K562 (cell line): ENCODE measurements at regions not wholly inside any gene's neighbourhood (a gene's known extent, or its start where the extent isn't known, plus 50 kb on each side); places are given as distances from the start of the nearest gene placed in this dataset.

Source experiments
- ATAC-seq: fragments of 200-7000 bp; cut with Tn5 transposase; 3 replicates; pipeline ENCODE4 v1.9.1; 2020; ENCODE audit warnings: moderate library complexity
- BruUV-seq: library from RNA; stranded (reverse); fragments of 400-500 nt; replicated peaks from 2 replicates; lab custom pipeline; 2021; lab: Mats Ljungman, UMichigan
- CTCF ChIA-PET: fragments of 300-600 bp; formaldehyde crosslinking; extraction: SDS; loops from one replicate; lab custom pipeline; 2021; ENCODE audit warnings: low intra/inter-chr PET ratio; lab: Yijun Ruan, JAX
- POLR2A ChIA-PET: fragments of 300-600, 350-650 bp; sonication (Branson Sonifier 250); formaldehyde crosslinking; extraction: SDS; loops from one replicate; lab custom pipeline; 2021; ENCODE audit warnings: antibody characterized with exemption, inconsistent platforms; lab: Yijun Ruan, JAX
- DNase-seq, 4 experiments: peaks; one replicate each; pipeline versions ENCODE4 v3.0.0 to v3.0.0-alpha.2; 2011 to 2018; ENCODE audit warnings: low spot score in 3 of 4, mixed read lengths in 3 of 4; ENCODE audit errors: extremely low read depth in 1 of 4
- FAIRE-seq: peaks from 2 replicates; lab custom pipeline; 2011; peaks lifted over from hg19 to GRCh38; lab: Jason Lieb, UNC
- H2AFZ ChIP-seq: 2 replicates; pipeline ENCODE4 v1.6.0; 2011; ENCODE audit warnings: low read depth, low read length, control low read depth, inconsistent platforms
- H3K27ac ChIP-seq: fragments of 200-600 bp; 3 replicates; pipeline ENCODE4 v1.8.0; 2011; ENCODE audit warnings: low read depth, mild to moderate bottlenecking, control low read depth, inconsistent platforms, low read length, moderate library complexity, mixed read lengths; ENCODE audit errors: extremely low read depth
- H3K27me3 ChIP-seq, 2 experiments: fragments of 300-600 bp in 1 of 2; 2 replicates in 1 of 2; 3 replicates in 1 of 2; pipeline versions ENCODE4 v1.6.0 to v1.8.0; 2011; ENCODE audit warnings: inconsistent platforms in 2 of 2, low read length in 2 of 2, mild to moderate bottlenecking in 1 of 2, mixed read lengths in 1 of 2, moderate library complexity in 1 of 2; ENCODE audit not compliant: control insufficient read depth in 2 of 2, insufficient read depth in 2 of 2
- H3K36me3 ChIP-seq: fragments of 300-600 bp; 3 replicates; pipeline ENCODE4 v1.8.0; 2011; ENCODE audit warnings: mild to moderate bottlenecking, low read length, inconsistent platforms; ENCODE audit not compliant: control insufficient read depth, insufficient read depth
- H3K4me1 ChIP-seq, 2 experiments: fragments of 200-600 bp in 1 of 2; replicated peaks in 1 of 2; 2 replicates in 1 of 2; 3 replicates in 1 of 2; pipeline versions ENCODE4 v1.5.1 to v1.8.0; 2011; ENCODE audit warnings: inconsistent platforms in 2 of 2, low read length in 2 of 2, mild to moderate bottlenecking in 1 of 2, mixed read lengths in 1 of 2, moderate library complexity in 1 of 2; ENCODE audit not compliant: control insufficient read depth in 2 of 2, insufficient read depth in 2 of 2
- H3K4me2 ChIP-seq: 2 replicates; pipeline ENCODE4 v1.6.1; 2011; ENCODE audit warnings: low read length, control low read depth, inconsistent platforms, mixed read lengths; ENCODE audit not compliant: insufficient read depth
- H3K4me3 ChIP-seq: fragments of 200-600 bp; sonication (generic), shearing (Covaris generic); 2 replicates; pipeline ENCODE4 v1.5.1; 2016; ENCODE audit warnings: control low read depth, inconsistent platforms
- H3K79me2 ChIP-seq: fragments of 200-600 bp; 3 replicates; pipeline ENCODE4 v1.8.0; 2011; ENCODE audit warnings: low read length, inconsistent platforms; ENCODE audit not compliant: control insufficient read depth, insufficient read depth
- H3K9ac ChIP-seq, 2 experiments: 2 replicates each; pipeline versions ENCODE4 v1.6.0 to v1.6.1; 2011; ENCODE audit warnings: low read depth in 2 of 2, low read length in 2 of 2, control low read depth in 1 of 2, inconsistent platforms in 1 of 2, mild to moderate bottlenecking in 1 of 2, mixed read lengths in 1 of 2; ENCODE audit not compliant: insufficient read depth in 1 of 2
- H3K9me1 ChIP-seq: one replicate; pipeline ENCODE4 v1.6.0; 2011; ENCODE audit warnings: inconsistent platforms, mild to moderate bottlenecking, low read length, moderate library complexity; ENCODE audit not compliant: control insufficient read depth, insufficient read depth
- H3K9me3 ChIP-seq: replicated peaks from 2 replicates; pipeline ENCODE4 v1.5.1; 2011; ENCODE audit warnings: low read depth, low read length, inconsistent platforms; ENCODE audit not compliant: control insufficient read depth, insufficient read depth
- H4K20me1 ChIP-seq: replicated peaks from 2 replicates; pipeline ENCODE4 v1.6.1; 2011; ENCODE audit warnings: low read length, inconsistent platforms, mixed read lengths; ENCODE audit not compliant: control insufficient read depth, insufficient read depth
- ARHGAP35 ChIP-seq: fragments of 450-650 bp; IDR thresholded peaks from 2 replicates; pipeline ENCODE4 v1.6.1; 2018; ENCODE audit not compliant: partially characterized antibody
- ATF7 ChIP-seq: fragments of 450-650 bp; IDR thresholded peaks from 2 replicates; pipeline ENCODE4 v1.7.1; 2014; ENCODE audit warnings: mild to moderate bottlenecking, moderate library complexity
- FOXA3 ChIP-seq, 2 experiments: fragments of 450-650 bp in 1 of 2; sonication (generic) in 1 of 2; formaldehyde crosslinking; IDR thresholded peaks in 1 of 2; conservative IDR thresholded peaks in 1 of 2; 2 replicates each; pipeline versions ENCODE4 v1.4.0 to v1.8.0; 2020 to 2022; ENCODE audit warnings: mild to moderate bottlenecking in 2 of 2, missing genetic modification reagents in 1 of 2
- HDGF ChIP-seq: fragments of 450-650 bp; IDR thresholded peaks from 2 replicates; pipeline ENCODE4 v1.6.1; 2016
- MAFF ChIP-seq: IDR thresholded peaks from 2 replicates; pipeline ENCODE4 v1.6.1; 2012; ENCODE audit warnings: low read length, improper control_type of control experiment
- MYBL2 ChIP-seq, 2 experiments: fragments of 450-650 bp in 1 of 2; sonication (generic) in 1 of 2; formaldehyde crosslinking in 1 of 2; IDR thresholded peaks; 2 replicates each; pipeline versions ENCODE4 v1.6.1 to v1.8.1; 2017 to 2022; ENCODE audit warnings: borderline replicate concordance in 1 of 2, inconsistent platforms in 1 of 2, low read depth in 1 of 2, mild to moderate bottlenecking in 1 of 2, missing genetic modification reagents in 1 of 2, moderate library complexity in 1 of 2
- YY1 ChIP-seq, 3 experiments: IDR thresholded peaks; 2 replicates each; pipeline ENCODE4 v1.6.1; 2011; ENCODE audit warnings: low read length in 2 of 3, mild to moderate bottlenecking in 2 of 3, moderate library complexity in 2 of 3, borderline replicate concordance in 1 of 3, control low read depth in 1 of 3, low read depth in 1 of 3; ENCODE audit not compliant: insufficient read depth in 3 of 3, insufficient replicate concordance in 2 of 3, control insufficient read depth in 1 of 3, insufficient read length in 1 of 3; ENCODE audit errors: extremely low read depth in 1 of 3
- WGBS: fragments of 100-300 bp; shearing (Covaris generic); methylation state at CpG from one replicate; pipeline ENCODE4 v1.1.6; 2016; ENCODE audit warnings: low coverage, mixed read lengths; ENCODE audit not compliant: insufficient coverage; ENCODE audit errors: missing lambda C conversion rate; 5-methylcytosine and 5-hydroxymethylcytosine counted together
- in situ Hi-C: fragments of 300-500 bp; cut with MboI; formaldehyde crosslinking; loops from 4 replicates; pipeline ENCODE4 v1.15.0; 2018; ENCODE audit warnings: inconsistent platforms, mixed read lengths
- intact Hi-C: fragments of 100-400 bp; cut with micrococcal nuclease; formaldehyde crosslinking; loops from 2 replicates; pipeline ENCODE4 v1.14.2; 2022
- TF ChIP-seq, protein P1 (sequence below): fragments of 450-650 bp; IDR thresholded peaks from 2 replicates; pipeline ENCODE4 v1.6.1; 2016; ENCODE audit warnings: borderline replicate concordance
- TF ChIP-seq, protein P2 (sequence below): fragments of 250-450 bp; sonication (Bioruptor Pico); IDR thresholded peaks from 2 replicates; pipeline ENCODE4 v1.5.1; 2021; ENCODE audit warnings: mild to moderate bottlenecking
- TF ChIP-seq, protein P3 (sequence below): fragments of 450-650 bp; IDR thresholded peaks from 2 replicates; pipeline ENCODE4 v1.6.1; 2017; ENCODE audit warnings: mild to moderate bottlenecking, moderate library complexity
- TF ChIP-seq, protein P4 (sequence below): sonication (generic); formaldehyde crosslinking; IDR thresholded peaks from 2 replicates; pipeline ENCODE4 v1.8.0; 2023; ENCODE audit warnings: missing genetic modification reagents, mild to moderate bottlenecking, borderline replicate concordance

DNA sequence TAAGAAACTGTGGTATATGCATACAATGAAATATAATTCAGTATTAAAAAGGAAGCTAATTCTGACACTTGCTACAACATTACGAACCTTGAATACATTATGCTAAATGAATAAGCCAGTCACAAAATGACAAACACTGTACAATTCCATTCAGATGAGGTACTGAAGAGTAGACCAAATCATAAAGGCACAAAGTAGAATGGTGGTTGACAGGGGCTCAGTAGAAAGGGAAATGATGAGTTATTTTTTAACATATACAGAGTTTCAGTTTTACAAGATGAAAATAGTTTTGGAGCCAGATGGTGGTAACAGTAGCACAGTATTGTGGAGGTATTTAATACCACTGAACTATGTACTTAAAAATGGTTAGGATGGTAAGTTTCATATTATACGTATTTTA is 254.6 kb upstream of the RBMS3 start:
- no TSS peak for BruUV-seq
- no peak for ATAC-seq
- WGBS: 3% methylated on average over 2 of the region's 2 CpGs
- TF ChIP-seq MYBL2 (IDR thresholded peaks at IDR 0.05; ENCODE audit: low read depth) (no peak), MYBL2 (CRISPR knock-in tag; IDR thresholded peaks at IDR 0.05; ENCODE audit: borderline replicate concordance) (no peak), MAFF (no peak), ATF7 (no peak), ARHGAP35 (no peak), HDGF (no peak), YY1 (IDR thresholded peaks at IDR 0.05; ENCODE audit: borderline replicate concordance in 1 of 3, control insufficient read depth in 1 of 3, extremely low read depth in 1 of 3, insufficient read depth in 3 of 3, insufficient read length in 1 of 3, insufficient replicate concordance in 2 of 3, low read depth in 1 of 3, low read length in 2 of 3) (no peak), FOXA3 (CRISPR knock-in tag; conservative IDR thresholded peaks at IDR 0.05 in 1 of 2, IDR thresholded peaks at IDR 0.05 in 1 of 2) (no peak)
- TF ChIP-seq, protein P1, sequence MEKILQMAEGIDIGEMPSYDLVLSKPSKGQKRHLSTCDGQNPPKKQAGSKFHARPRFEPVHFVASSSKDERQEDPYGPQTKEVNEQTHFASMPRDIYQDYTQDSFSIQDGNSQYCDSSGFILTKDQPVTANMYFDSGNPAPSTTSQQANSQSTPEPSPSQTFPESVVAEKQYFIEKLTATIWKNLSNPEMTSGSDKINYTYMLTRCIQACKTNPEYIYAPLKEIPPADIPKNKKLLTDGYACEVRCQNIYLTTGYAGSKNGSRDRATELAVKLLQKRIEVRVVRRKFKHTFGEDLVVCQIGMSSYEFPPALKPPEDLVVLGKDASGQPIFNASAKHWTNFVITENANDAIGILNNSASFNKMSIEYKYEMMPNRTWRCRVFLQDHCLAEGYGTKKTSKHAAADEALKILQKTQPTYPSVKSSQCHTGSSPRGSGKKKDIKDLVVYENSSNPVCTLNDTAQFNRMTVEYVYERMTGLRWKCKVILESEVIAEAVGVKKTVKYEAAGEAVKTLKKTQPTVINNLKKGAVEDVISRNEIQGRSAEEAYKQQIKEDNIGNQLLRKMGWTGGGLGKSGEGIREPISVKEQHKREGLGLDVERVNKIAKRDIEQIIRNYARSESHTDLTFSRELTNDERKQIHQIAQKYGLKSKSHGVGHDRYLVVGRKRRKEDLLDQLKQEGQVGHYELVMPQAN: no peak
- TF ChIP-seq, protein P2, sequence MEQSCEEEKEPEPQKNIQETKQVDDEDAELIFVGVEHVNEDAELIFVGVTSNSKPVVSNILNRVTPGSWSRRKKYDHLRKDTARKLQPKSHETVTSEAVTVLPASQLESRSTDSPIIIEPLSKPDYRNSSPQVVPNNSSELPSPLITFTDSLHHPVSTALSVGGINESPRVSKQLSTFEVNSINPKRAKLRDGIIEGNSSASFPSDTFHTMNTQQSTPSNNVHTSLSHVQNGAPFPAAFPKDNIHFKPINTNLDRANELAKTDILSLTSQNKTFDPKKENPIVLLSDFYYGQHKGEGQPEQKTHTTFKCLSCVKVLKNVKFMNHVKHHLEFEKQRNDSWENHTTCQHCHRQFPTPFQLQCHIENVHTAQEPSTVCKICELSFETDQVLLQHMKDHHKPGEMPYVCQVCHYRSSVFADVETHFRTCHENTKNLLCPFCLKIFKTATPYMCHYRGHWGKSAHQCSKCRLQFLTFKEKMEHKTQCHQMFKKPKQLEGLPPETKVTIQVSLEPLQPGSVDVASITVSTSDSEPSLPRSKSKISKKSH (CRISPR knock-in tag): no peak
- TF ChIP-seq, protein P3, sequence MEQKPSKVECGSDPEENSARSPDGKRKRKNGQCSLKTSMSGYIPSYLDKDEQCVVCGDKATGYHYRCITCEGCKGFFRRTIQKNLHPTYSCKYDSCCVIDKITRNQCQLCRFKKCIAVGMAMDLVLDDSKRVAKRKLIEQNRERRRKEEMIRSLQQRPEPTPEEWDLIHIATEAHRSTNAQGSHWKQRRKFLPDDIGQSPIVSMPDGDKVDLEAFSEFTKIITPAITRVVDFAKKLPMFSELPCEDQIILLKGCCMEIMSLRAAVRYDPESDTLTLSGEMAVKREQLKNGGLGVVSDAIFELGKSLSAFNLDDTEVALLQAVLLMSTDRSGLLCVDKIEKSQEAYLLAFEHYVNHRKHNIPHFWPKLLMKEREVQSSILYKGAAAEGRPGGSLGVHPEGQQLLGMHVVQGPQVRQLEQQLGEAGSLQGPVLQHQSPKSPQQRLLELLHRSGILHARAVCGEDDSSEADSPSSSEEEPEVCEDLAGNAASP: no peak
- TF ChIP-seq, protein P4, sequence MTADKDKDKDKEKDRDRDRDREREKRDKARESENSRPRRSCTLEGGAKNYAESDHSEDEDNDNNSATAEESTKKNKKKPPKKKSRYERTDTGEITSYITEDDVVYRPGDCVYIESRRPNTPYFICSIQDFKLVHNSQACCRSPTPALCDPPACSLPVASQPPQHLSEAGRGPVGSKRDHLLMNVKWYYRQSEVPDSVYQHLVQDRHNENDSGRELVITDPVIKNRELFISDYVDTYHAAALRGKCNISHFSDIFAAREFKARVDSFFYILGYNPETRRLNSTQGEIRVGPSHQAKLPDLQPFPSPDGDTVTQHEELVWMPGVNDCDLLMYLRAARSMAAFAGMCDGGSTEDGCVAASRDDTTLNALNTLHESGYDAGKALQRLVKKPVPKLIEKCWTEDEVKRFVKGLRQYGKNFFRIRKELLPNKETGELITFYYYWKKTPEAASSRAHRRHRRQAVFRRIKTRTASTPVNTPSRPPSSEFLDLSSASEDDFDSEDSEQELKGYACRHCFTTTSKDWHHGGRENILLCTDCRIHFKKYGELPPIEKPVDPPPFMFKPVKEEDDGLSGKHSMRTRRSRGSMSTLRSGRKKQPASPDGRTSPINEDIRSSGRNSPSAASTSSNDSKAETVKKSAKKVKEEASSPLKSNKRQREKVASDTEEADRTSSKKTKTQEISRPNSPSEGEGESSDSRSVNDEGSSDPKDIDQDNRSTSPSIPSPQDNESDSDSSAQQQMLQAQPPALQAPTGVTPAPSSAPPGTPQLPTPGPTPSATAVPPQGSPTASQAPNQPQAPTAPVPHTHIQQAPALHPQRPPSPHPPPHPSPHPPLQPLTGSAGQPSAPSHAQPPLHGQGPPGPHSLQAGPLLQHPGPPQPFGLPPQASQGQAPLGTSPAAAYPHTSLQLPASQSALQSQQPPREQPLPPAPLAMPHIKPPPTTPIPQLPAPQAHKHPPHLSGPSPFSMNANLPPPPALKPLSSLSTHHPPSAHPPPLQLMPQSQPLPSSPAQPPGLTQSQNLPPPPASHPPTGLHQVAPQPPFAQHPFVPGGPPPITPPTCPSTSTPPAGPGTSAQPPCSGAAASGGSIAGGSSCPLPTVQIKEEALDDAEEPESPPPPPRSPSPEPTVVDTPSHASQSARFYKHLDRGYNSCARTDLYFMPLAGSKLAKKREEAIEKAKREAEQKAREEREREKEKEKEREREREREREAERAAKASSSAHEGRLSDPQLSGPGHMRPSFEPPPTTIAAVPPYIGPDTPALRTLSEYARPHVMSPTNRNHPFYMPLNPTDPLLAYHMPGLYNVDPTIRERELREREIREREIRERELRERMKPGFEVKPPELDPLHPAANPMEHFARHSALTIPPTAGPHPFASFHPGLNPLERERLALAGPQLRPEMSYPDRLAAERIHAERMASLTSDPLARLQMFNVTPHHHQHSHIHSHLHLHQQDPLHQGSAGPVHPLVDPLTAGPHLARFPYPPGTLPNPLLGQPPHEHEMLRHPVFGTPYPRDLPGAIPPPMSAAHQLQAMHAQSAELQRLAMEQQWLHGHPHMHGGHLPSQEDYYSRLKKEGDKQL (CRISPR knock-in tag): no peak

More for the DNA sequence above, 254.6 kb upstream of the RBMS3 start:
- Histone ChIP-seq H3K9me3 (no peaks in the 10 kb centered on the region; the same call in 1 of the 2 replicates), H3K79me2 (no peaks in the 10 kb centered on the region), H2AFZ (no peak overlapping the region), H4K20me1 (no peaks in the 10 kb centered on the region), H3K4me3 (no peak overlapping the region), H3K4me2 (no peak overlapping the region), H3K4me1 (no peaks in the 10 kb centered on the region), H3K9me1 (no peaks in the 10 kb centered on the region), H3K27ac (no peak overlapping the region), H3K27me3 (no peaks in the 10 kb centered on the region), H3K9ac (no peak overlapping the region), H3K36me3 (no peaks in the 10 kb centered on the region)
- POLR2A ChIA-PET: no interaction called here
- CTCF ChIA-PET: no interaction called here
- intact Hi-C loops: no loop called here
- in situ Hi-C loops: no loop called here
- DNase-seq (no peak), FAIRE-seq (no peak)
